GM21515 (cell line): ENCODE measurements at regions not wholly inside any gene's neighbourhood (a gene's known extent, or its start where the extent isn't known, plus 50 kb on each side); places are given as distances from the start of the nearest gene placed in this dataset.
"Not testable (repeated sequence)": the region's sequence is repeated elsewhere in the genome, so short reads cannot be mapped to it uniquely, and the experiment has no call there.

ENCODE experiments used
- ATAC-seq: cut with Tn5 transposase; IDR thresholded peaks from one replicate; pipeline ENCODE4 v1.9.1; 2021; ENCODE audit not compliant: unreplicated experiment

- ATAC-seq: not testable (repeated sequence)
Measured at GRCh38 chr3:191078913-191079312, 120.1 kb upstream of the OSTN start.

- ATAC-seq: no peak
Measured at GRCh38 chr3:191076903-191077552, 122.0 kb upstream of the OSTN start.

GRCh38 chr3:191074511-191074910, 124.5 kb upstream of the OSTN start:
- ATAC-seq: no peak

- no peak for ATAC-seq
Measured at GRCh38 chr3:191070762-191071403, 128.2 kb upstream of the OSTN start.

DNA sequence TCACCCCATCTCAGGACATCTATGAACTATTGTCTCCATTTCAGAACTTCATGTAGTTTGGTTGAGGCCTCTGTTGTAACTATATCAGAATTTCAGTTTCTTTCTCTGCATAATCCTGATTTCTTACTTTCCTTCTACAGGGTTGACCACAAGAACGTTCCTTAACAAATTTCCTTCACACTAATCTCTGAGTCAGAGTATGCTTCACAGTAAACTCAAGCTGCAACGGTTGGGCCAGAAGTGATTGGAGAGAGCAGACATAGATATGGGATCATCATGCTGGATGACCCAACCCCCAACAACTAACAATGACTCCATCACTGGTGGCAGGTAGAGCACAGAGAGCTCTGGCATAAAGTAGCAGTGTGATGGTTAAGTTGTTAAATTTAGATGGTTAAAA, 128.8 kb upstream of the OSTN start:
- no peak for ATAC-seq

GRCh38 chr3:191068946-191069813, 129.9 kb upstream of the OSTN start:
- ATAC-seq: no peak

GRCh38 chr3:191066669-191067068, 132.4 kb upstream of the OSTN start:
- no peak for ATAC-seq

- ATAC-seq: no peak
Measured at GRCh38 chr3:191065181-191065805, 133.7 kb upstream of the OSTN start.

DNA sequence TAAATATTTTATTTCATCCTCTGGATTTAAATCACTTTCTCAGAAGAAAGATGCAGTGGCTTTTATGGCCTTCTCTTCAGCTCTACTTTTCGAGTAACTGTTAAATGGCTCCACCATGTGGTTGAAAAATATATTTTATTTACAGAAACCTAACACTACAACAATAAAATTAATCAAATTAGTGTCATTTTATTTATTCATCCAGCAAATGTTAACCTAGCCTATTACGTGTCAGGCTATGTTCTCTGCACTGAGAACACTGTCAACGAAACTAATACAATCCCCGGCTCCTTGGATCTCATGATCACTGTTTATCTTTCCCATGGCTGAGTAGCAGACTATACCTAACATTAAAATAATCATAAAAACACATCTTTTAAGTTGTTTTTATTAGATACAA, 148.0 kb upstream of the OSTN start:
- ATAC-seq: no peak

- no peak for ATAC-seq
Measured at GRCh38 chr3:191047930-191048329, 151.1 kb upstream of the OSTN start.

- ATAC-seq: no peak
Measured at GRCh38 chr3:191030929-191031328, 168.1 kb upstream of the OSTN start.

- no peak for ATAC-seq
Measured at GRCh38 chr3:191030491-191030890, 168.0 kb upstream of the GMNC start.

DNA sequence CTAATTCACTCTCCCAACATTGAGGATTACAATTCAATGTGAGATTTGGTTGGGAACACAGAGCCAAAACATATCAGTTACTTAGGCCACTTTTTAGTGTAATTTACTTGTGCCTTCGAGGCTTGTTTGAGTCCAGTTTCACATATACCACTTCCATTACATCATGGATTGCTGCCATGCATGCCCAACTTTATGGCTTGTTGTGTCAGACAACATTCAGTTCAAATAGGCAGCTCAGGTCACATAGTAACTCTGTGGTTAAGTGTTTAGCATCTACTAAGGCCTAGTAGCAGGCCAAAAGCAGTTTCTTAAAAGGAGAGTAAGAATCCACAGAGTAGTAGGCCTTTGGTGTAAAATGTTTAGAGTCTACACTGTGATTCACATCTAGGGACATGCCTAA, 164.3 kb upstream of the GMNC start:
- ATAC-seq: no peak

- ATAC-seq: no peak
Measured at GRCh38 chr3:191020730-191021396, 158.4 kb upstream of the GMNC start.

DNA sequence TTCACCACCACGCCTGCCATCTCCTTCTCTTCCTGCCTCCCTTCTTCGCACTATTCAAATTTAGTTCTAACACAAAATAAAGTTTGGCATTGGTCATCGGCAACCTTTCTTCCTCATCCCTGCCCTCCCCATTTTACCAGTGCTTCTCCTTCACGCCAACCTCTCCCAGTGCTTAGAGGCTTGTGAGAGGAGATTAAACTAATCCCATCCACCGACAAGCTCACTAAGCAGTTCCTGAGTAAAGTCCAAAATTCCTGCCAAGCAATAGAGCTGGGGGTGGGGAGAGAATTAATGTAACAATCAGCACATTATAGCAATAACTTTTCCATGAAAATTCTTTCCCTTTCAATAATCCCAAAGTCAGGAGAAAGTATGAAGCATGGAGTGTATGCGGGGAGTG, 157.4 kb upstream of the GMNC start:
- ATAC-seq: no peak

GRCh38 chr3:191015960-191016359, 153.5 kb upstream of the GMNC start:
- not testable (repeated sequence) for ATAC-seq

- ATAC-seq: no peak
Measured at GRCh38 chr3:191008074-191008473, 145.6 kb upstream of the GMNC start.

DNA sequence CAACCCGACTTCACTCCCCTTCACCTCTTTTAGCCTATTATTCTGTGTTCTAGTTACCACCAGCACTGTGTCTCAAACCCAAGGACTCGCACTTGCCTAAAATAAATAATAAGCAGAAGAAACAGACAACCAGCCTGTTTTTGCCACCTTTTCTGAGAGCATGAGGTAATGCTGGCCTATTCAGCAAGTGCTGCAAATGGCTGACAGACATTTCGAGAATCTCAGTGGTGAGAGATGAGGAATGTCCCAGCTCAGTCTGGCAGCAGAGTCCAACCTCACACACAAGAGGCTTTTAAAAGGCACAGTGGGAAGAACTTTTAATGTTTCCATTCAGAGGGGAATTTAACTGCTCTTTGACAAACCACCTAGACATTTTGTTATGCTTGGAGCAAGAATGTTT, 143.3 kb upstream of the GMNC start:
- no peak for ATAC-seq

DNA sequence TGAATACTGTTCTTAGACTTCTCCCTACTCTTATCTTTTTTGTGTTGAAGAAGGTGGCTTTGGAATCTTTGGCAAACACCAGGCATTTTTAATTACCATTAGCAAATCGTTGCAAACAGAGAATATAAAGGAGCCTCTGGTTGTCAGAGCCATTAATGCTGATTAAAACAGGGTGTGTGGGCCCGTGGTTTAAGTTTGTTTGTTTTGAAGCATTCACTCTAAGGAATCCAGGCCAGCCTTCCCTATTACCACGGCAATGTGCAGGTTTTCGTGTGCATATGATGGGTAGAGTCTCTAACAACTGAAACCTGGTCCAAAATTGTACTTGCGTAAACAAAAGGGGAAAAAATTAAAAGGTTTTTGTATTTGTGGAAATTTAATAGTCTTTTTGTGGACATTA, 141.2 kb upstream of the GMNC start:
- no peak for ATAC-seq

GRCh38 chr3:190996181-190996775, 133.8 kb upstream of the GMNC start:
- no peak for ATAC-seq

- no peak for ATAC-seq
Measured at GRCh38 chr3:190995156-190995555, 132.7 kb upstream of the GMNC start.
